SU-DHL-6 (cell line): ENCODE measurements at regions not wholly inside any gene's neighbourhood (a gene's known extent, or its start where the extent isn't known, plus 50 kb on each side); places are given as distances from the start of the nearest gene placed in this dataset.

Experiments
- CTCF ChIP-seq: fragments of 200-600 bp; sonication (generic); IDR thresholded peaks from one replicate; pipeline ENCODE4 v1.5.1; 2017; ENCODE audit warnings: antibody characterized with exemption, mild to moderate bottlenecking, low read length, moderate library complexity; ENCODE audit not compliant: insufficient read depth, poor library complexity, severe bottlenecking
- EZH2phosphoT487 ChIP-seq: fragments of 200-600 bp; sonication (generic), shearing (Covaris generic); conservative IDR thresholded peaks from 2 replicates; pipeline ENCODE4 v1.6.1; 2018; ENCODE audit warnings: mild to moderate bottlenecking, antibody characterized with exemption, low read length, moderate library complexity, mixed read lengths

- TF ChIP-seq CTCF (no peak), EZH2phosphoT487 (no peak)
Observed at GRCh38 chr13:59157181-59157580, 1006.5 kb downstream of the DIAPH3 start.
